ENCODE measurements at regions not wholly inside any gene's neighbourhood (a gene's known extent, or its start where the extent isn't known, plus 50 kb on each side); places are given as distances from the start of the nearest gene placed in this dataset.

- DNase-seq (ENCODE audit: low read depth): no peak
- in situ Hi-C loops (cut with HindIII; ENCODE audit: low pct_unique_long_range_greater_than_20kb, low sequenced_read_pairs): no loop called here
These were observed 257.1 kb upstream of the STT3B start for GRCh38 chr3:31275583-31275982.

GRCh38 chr3:31277582-31277981 is 255.1 kb upstream of the STT3B start:
- DNase-seq (ENCODE audit: low read depth): no peak

GRCh38 chr3:31278532-31278931 is 254.2 kb upstream of the STT3B start:
- no peak for DNase-seq (ENCODE audit: low read depth)
- in situ Hi-C loops (cut with HindIII; ENCODE audit: low pct_unique_long_range_greater_than_20kb, low sequenced_read_pairs): no loop called here

More at GRCh38 chr3:31277582-31277981, 255.1 kb upstream of the STT3B start:
- in situ Hi-C loops (cut with HindIII; ENCODE audit: low pct_unique_long_range_greater_than_20kb, low sequenced_read_pairs): no loop called here

DNA sequence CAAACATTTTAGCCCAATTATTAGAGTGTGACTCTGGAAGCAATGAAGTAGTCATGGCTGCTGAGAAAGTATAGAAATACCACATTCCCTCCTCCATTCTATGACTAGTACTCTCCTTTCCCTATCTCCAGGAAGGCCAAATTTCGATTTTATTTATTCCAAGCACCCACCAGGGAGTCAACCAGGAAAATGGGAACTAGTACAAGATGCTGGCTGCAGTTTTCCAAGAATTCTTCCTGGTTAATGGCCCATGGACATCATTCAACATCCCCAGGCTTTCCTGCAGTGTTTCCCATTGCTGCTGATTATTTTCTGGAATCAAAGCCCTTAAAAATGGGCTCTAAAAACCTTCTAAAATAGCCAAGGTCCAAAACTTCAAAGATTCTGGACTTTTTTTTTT is 247.9 kb upstream of the STT3B start:
- no peak for DNase-seq (ENCODE audit: low read depth)
- in situ Hi-C loops (cut with HindIII; ENCODE audit: low pct_unique_long_range_greater_than_20kb, low sequenced_read_pairs): no loop called here

GRCh38 chr3:31285833-31286486 is 246.8 kb upstream of the STT3B start:
- in situ Hi-C loops (cut with HindIII; ENCODE audit: low pct_unique_long_range_greater_than_20kb, low sequenced_read_pairs): no loop called here
- no peak for DNase-seq (ENCODE audit: low read depth)

DNA sequence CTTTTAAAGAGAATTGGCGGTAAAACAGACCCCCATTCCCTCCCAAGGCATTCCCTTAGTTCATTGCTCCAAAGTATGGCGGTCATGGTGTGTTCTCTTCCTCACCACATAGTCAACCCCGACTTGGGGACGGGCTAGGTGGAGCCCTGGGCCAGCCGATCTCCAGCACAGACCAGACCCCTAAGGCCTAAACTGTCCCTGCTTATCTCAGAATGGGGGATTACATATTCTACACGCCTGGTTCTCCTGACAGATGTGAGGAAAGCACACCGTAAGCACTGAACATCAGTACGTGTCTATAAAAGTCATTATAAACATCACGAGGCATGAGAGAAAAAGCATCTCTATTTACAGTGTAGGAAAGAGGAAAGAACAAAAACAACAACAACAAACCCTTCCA is 244.5 kb upstream of the STT3B start:
- DNase-seq (ENCODE audit: low read depth): no peak
- in situ Hi-C loops (cut with HindIII; ENCODE audit: low pct_unique_long_range_greater_than_20kb, low sequenced_read_pairs): no loop called here

DNA sequence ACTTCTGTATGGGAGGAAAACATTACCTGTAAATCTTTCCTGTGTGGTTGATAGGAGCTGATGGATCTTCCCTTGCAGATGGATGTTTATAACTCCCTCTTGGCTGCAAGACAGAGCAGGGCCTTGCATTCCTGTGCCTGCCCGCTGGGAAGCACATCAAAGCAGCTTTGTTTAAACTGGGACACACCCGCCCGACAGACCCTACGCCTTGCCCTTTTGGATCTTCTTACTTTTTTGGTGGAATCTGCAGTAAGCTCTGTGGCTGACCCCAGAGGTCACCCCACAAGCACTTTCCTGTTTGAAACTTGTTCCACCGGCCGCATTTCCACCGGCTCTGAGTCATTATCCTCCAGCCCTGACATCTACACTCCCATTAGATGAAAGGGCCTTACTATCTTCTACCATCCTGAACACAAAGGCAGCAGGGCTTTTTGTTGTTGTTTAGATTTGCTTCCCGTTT is 244.1 kb upstream of the STT3B start:
- in situ Hi-C loops (cut with HindIII; ENCODE audit: low pct_unique_long_range_greater_than_20kb, low sequenced_read_pairs): no loop called here
- no peak for DNase-seq (ENCODE audit: low read depth)

DNA sequence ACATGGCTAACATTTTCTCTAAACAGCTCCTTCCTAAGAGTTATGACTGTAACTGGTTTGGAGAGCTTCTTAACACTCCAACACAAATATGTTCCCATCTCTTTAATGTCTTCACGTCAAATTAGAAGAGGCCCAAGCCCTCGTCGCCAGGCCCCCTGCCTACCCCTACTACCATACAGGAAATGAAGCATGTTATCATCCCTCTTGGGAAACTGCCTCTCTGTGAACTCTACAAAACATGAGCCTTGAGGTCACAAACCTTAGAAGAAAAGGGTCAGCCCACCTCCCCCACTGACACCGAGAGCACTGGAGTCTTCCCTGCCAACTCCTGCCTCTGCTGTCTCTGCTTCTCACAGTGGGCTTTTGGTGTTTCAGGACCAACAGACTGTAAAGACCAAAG is 243.1 kb upstream of the STT3B start:
- DNase-seq (ENCODE audit: low read depth): no peak
- in situ Hi-C loops (cut with HindIII; ENCODE audit: low pct_unique_long_range_greater_than_20kb, low sequenced_read_pairs): no loop called here

- in situ Hi-C loops (cut with HindIII; ENCODE audit: low pct_unique_long_range_greater_than_20kb, low sequenced_read_pairs): no loop called here
These were observed 242.7 kb upstream of the STT3B start for GRCh38 chr3:31290046-31290445.

DNA sequence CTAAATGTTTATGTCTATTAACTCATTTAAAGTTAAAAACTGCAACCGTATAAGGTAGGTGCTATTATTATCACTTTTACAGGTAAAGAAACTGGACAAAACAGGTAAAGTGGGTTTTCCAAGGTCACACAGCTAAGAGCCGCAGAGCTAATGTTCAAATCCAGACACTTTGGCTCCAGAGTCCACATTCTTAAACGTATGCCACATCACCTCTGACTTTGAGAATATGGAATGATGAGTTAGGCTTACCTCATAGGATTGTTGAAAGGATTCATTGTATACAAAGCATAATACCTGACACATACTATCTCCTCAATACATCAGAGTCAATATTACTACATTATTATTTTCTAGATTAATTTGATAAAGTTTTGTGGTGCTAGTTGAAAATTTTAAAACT is 240.9 kb upstream of the STT3B start:
- DNase-seq (ENCODE audit: low read depth): no peak
- in situ Hi-C loops (cut with HindIII; ENCODE audit: low pct_unique_long_range_greater_than_20kb, low sequenced_read_pairs): no loop called here

More at GRCh38 chr3:31290046-31290445, 242.7 kb upstream of the STT3B start:
- no peak for DNase-seq (ENCODE audit: low read depth)

GRCh38 chr3:31294430-31295149 is 238.1 kb upstream of the STT3B start:
- in situ Hi-C loops (cut with HindIII; ENCODE audit: low pct_unique_long_range_greater_than_20kb, low sequenced_read_pairs): no loop called here

DNA sequence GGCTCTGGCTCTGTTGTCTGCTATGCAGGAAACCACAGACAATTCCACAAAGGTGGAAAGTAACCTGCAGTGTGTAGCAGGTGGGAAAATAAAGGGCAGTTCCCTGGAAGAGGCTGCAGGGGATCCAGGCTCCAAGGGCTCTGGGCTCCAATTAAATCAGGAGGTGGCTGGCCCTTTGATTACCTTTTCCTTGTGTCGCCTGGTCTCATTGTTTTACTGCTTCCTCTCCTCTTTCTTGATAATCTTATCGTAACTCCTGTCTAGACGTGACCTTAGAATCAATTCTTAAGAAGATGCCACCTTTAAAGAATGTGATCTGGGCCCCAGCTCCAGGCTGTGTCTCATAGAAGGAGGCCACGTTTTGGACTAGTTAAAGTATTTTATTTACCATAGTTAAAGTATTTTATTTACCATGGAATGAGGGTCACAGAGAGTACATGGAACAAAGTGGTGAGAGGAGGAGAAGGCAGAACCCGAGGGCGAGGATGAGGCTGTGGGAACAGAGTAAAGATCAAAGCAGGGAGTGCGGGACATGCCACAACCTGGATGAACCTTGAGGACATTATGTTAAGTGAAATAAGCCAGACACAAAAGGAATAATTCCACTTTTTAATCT is 237.5 kb upstream of the STT3B start:
- DNase-seq (ENCODE audit: low read depth): no peak
- in situ Hi-C loops (cut with HindIII; ENCODE audit: low pct_unique_long_range_greater_than_20kb, low sequenced_read_pairs): no loop called here

More at GRCh38 chr3:31294430-31295149, 238.1 kb upstream of the STT3B start:
- no peak for DNase-seq (ENCODE audit: low read depth)

DNA sequence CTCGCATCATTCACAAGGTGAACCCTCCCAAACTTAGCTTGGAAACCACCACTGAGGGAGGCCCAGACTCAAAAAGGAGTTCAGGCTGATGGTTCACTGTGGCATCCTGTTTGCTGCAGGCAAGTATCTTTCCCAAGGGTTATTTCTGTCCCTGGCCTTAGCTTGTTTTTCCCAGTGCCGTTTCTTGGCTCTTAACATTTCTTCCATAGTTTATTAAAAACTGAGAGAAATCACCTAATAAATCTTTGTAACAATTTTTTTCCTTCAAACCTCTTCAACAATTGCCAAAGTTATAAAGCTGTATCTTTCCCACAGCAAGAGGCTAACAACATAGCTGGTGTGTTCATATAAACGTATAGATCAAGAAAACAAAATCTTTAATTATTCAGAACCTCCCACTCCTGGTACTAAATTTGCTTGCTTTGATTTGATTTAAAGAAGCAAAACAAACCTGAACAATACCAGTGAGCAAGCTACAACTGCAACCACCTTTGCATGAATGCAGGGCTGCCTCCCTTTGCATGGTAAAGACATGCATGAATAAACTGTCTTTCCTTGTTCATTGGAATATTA is 234.9 kb upstream of the STT3B start:
- in situ Hi-C loops (cut with HindIII; ENCODE audit: low pct_unique_long_range_greater_than_20kb, low sequenced_read_pairs): no loop called here
- DNase-seq (ENCODE audit: low read depth): no peak

GRCh38 chr3:31300456-31301443 is 232.0 kb upstream of the STT3B start:
- no peak for DNase-seq (ENCODE audit: low read depth)
- in situ Hi-C loops (cut with HindIII; ENCODE audit: low pct_unique_long_range_greater_than_20kb, low sequenced_read_pairs): no loop called here

DNA sequence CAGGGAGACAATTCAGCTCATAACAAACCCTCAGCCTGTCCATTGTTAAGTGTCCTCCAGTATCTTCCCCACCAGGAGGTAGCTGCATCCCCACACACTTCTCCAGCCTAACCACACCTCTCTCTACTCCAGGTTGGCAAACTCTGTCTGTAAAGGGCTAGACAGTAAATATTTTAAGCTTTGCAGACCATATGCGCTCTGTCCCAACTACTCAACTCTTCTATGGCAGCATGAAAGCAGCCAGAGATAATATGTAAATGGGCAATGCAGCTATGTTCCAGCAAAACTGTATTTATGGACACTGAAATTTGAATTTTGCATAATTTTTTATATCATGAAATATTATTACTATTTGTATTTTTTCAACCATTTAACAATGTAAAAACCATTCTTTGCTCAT is 230.4 kb upstream of the STT3B start:
- DNase-seq (ENCODE audit: low read depth): no peak
- in situ Hi-C loops (cut with HindIII; ENCODE audit: low pct_unique_long_range_greater_than_20kb, low sequenced_read_pairs): no loop called here

GRCh38 chr3:31305340-31305739 is 227.4 kb upstream of the STT3B start:
- DNase-seq (ENCODE audit: low read depth): no peak
- in situ Hi-C loops (cut with HindIII; ENCODE audit: low pct_unique_long_range_greater_than_20kb, low sequenced_read_pairs): no loop called here

GRCh38 chr3:31307131-31307785 is 225.5 kb upstream of the STT3B start:
- in situ Hi-C loops (cut with HindIII; ENCODE audit: low pct_unique_long_range_greater_than_20kb, low sequenced_read_pairs): no loop called here
- no peak for DNase-seq (ENCODE audit: low read depth)

- no peak for DNase-seq (ENCODE audit: low read depth)
- in situ Hi-C loops (cut with HindIII; ENCODE audit: low pct_unique_long_range_greater_than_20kb, low sequenced_read_pairs): no loop called here
These were observed 221.2 kb upstream of the STT3B start for GRCh38 chr3:31311559-31311958.
